Activated naive CD4-positive, alpha-beta T cell treated with anti-CD3 and anti-CD28 coated beads, Interleukin-2, amount 50 U/mL, for 24 hours (primary cell): ENCODE measurements at regions not wholly inside any gene's neighbourhood (a gene's known extent, or its start where the extent isn't known, plus 50 kb on each side); places are given as distances from the start of the nearest gene placed in this dataset.
"Not testable (repeated sequence)": the region's sequence is repeated elsewhere in the genome, so short reads cannot be mapped to it uniquely, and the experiment has no call there.

ENCODE experiments used
- H3K27ac Mint-ChIP-seq: one replicate; pipeline ENCODE4 v1.8.0; 2021; ENCODE audit warnings: mild to moderate bottlenecking, mixed read lengths
- H3K27me3 Mint-ChIP-seq: one replicate; pipeline ENCODE4 v1.8.0; 2021; ENCODE audit warnings: mixed read lengths
- H3K36me3 Mint-ChIP-seq: one replicate; pipeline ENCODE4 v1.8.0; 2021; ENCODE audit warnings: mixed read lengths
- H3K4me1 Mint-ChIP-seq: one replicate; pipeline ENCODE4 v1.8.0; 2021; ENCODE audit warnings: mixed read lengths
- H3K4me3 Mint-ChIP-seq: one replicate; pipeline ENCODE4 v1.8.0; 2021; ENCODE audit warnings: mild to moderate bottlenecking, mixed read lengths
- H3K9me3 Mint-ChIP-seq: one replicate; pipeline ENCODE4 v1.8.0; 2021; ENCODE audit warnings: mixed read lengths

DNA sequence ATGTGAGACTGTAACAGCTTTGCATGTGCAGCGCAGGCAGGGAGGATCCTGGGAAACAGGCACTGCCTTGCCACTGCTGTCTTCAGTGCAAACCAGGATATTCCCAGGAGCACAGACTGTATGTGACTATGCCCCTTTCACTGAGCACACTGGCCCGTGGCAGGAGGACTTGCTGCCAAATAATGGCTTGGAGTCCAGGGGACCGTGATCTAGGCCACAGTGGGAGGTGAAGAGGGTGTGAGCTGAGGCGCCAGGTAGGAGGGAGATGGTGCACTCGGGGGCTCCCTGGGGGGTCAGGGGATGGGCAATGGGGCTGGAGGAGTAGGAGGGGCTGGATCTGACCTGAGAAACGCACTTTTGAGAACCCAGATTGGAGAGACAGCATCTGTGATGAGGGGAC lies 193.4 kb upstream of the ZNF32 start:
- H3K27me3 Mint-ChIP-seq = no peaks in the 10 kb centered on the region
- H3K9me3 Mint-ChIP-seq = no peaks in the 10 kb centered on the region
- H3K4me3 Mint-ChIP-seq = no peak overlapping the region
- H3K27ac Mint-ChIP-seq = no peak overlapping the region
- peaks cover 27% of the 10 kb centered on the region for H3K4me1 Mint-ChIP-seq
- no peaks in the 10 kb centered on the region for H3K36me3 Mint-ChIP-seq

GRCh38 chr10:43839973-43840372 lies 191.3 kb upstream of the ZNF32 start:
- H3K27me3 Mint-ChIP-seq = no peaks in the 10 kb centered on the region
- H3K4me1 Mint-ChIP-seq = peaks cover 7% of the 10 kb centered on the region

GRCh38 chr10:43834751-43835150 lies 186.1 kb upstream of the ZNF32 start:
- not testable (repeated sequence) for H3K36me3 Mint-ChIP-seq, H3K4me1 Mint-ChIP-seq, H3K27me3 Mint-ChIP-seq, H3K27ac Mint-ChIP-seq, H3K4me3 Mint-ChIP-seq, H3K9me3 Mint-ChIP-seq

More at GRCh38 chr10:43839973-43840372, 191.3 kb upstream of the ZNF32 start:
- no peaks in the 10 kb centered on the region for H3K9me3 Mint-ChIP-seq
- H3K4me3 Mint-ChIP-seq = no peak overlapping the region
- no peak overlapping the region for H3K27ac Mint-ChIP-seq
- H3K36me3 Mint-ChIP-seq = no peaks in the 10 kb centered on the region

DNA sequence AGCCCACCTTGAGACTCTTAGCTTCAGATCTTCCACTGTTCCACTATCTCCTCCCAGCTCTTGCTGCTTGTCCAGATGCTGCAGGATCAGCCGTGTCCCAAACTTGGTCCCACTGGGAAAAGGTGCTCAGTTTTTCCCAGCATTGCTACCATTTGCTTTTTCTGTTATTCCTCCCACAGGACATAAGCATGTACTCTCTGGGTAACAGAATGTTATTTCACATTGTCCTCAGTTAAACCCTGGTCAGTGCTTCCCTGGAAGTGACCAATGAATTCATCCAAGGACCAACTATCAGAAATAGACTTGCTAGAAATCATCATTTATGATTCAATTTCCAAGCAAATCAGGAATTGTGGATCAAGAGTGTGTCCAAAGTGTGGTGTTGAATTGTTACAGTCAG lies 179.2 kb upstream of the ZNF32 start:
- no peaks in the 10 kb centered on the region for H3K27me3 Mint-ChIP-seq
- H3K4me1 Mint-ChIP-seq = peaks cover 12% of the 10 kb centered on the region
- no peaks in the 10 kb centered on the region for H3K36me3 Mint-ChIP-seq
- no peak overlapping the region for H3K4me3 Mint-ChIP-seq
- no peak overlapping the region for H3K27ac Mint-ChIP-seq
- no peaks in the 10 kb centered on the region for H3K9me3 Mint-ChIP-seq

- Mint-ChIP-seq H3K9me3 (no peaks in the 10 kb centered on the region), H3K27ac (no peak overlapping the region)
Measured at GRCh38 chr10:43825984-43826383, 177.3 kb upstream of the ZNF32 start.

DNA sequence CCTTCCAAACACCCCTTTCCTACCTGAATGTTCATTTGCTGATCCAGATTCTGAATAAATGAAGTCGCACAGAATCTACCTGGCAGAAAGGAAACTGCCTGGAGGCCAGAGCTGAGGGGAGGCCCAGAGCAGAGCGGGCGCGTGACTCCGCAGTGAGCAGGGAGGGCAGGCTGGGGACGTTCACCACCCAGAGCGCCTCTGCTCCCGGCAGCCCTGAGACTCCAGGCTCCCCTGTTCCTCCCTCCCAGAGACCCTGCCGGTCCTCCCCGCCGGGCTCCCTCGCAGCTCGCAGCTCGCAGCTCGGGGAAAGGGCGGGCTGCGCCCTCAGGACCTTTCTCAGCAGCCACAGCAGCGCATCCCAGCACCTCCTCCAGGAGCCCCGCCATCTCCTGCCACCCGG lies 176.7 kb upstream of the ZNF32 start:
- Mint-ChIP-seq H3K27me3 (no peaks in the 10 kb centered on the region), H3K27ac (peak overlapping the region; percentile 53), H3K36me3 (no peaks in the 10 kb centered on the region), H3K9me3 (no peaks in the 10 kb centered on the region), H3K4me3 (no peak overlapping the region), H3K4me1 (peaks cover 23% of the 10 kb centered on the region)

More at GRCh38 chr10:43825984-43826383, 177.3 kb upstream of the ZNF32 start:
- Mint-ChIP-seq H3K36me3 (no peaks in the 10 kb centered on the region), H3K4me1 (peaks cover 23% of the 10 kb centered on the region), H3K4me3 (no peak overlapping the region), H3K27me3 (no peaks in the 10 kb centered on the region)

- H3K4me1 Mint-ChIP-seq = peaks cover 23% of the 10 kb centered on the region
- H3K36me3 Mint-ChIP-seq = no peaks in the 10 kb centered on the region
- H3K9me3 Mint-ChIP-seq = no peaks in the 10 kb centered on the region
- no peak overlapping the region for H3K4me3 Mint-ChIP-seq
- H3K27ac Mint-ChIP-seq = no peak overlapping the region
- no peaks in the 10 kb centered on the region for H3K27me3 Mint-ChIP-seq
Measured at GRCh38 chr10:43824934-43825333, 176.3 kb upstream of the ZNF32 start.

- Mint-ChIP-seq H3K36me3 (no peaks in the 10 kb centered on the region), H3K27ac (peak overlapping the region; percentile 67), H3K9me3 (no peaks in the 10 kb centered on the region), H3K27me3 (no peaks in the 10 kb centered on the region), H3K4me3 (no peak overlapping the region), H3K4me1 (peaks cover 28% of the 10 kb centered on the region)
Measured at GRCh38 chr10:43822631-43823580, 174.2 kb upstream of the ZNF32 start.

DNA sequence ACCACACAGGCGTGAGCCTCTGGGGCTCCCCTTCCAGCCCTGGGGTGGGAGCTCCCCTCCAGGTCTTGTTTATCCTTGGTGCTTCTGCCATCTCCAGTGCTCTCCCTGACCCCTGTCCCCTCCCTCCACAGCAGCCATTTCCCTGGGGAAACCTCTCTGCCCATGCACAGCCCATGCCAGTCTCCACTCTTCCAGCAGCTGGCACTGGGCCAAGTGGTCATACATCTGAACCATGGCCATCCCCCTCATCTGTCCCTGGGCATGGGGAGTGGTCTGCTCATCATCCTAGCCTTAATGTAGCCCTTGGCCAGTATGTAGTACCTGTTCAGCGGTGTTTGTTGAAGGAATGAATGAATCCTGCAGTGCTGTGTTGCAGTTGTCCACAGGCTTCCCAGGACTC lies 172.4 kb upstream of the ZNF32 start:
- Mint-ChIP-seq H3K27ac (no peak overlapping the region), H3K36me3 (no peaks in the 10 kb centered on the region), H3K4me1 (peaks cover 46% of the 10 kb centered on the region), H3K4me3 (no peak overlapping the region), H3K27me3 (no peaks in the 10 kb centered on the region), H3K9me3 (no peaks in the 10 kb centered on the region)

DNA sequence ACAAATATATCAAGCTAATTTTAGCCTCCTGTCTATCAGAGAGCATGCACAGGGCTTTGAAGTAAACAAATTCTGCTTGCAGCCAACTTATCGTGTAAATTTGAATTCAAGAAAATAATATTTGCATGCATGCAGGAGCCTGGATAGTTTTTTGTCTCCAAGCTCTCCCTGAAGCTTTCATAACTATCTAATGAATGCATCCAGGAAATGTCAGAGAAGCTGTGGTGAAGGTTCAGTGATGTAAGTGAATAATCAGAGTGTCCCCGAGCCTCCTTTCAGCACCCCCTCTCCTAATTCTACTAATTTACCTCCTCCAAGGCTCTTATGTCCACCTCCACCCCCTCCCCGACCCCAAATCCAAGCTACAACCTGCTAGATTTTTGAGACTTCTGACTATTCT lies 172.0 kb upstream of the ZNF32 start:
- Mint-ChIP-seq H3K27ac (no peak overlapping the region), H3K27me3 (no peaks in the 10 kb centered on the region), H3K36me3 (no peaks in the 10 kb centered on the region), H3K4me3 (no peak overlapping the region), H3K9me3 (no peaks in the 10 kb centered on the region), H3K4me1 (peaks cover 51% of the 10 kb centered on the region)

- H3K27me3 Mint-ChIP-seq = no peaks in the 10 kb centered on the region
- H3K36me3 Mint-ChIP-seq = no peaks in the 10 kb centered on the region
- no peaks in the 10 kb centered on the region for H3K9me3 Mint-ChIP-seq
- no peak overlapping the region for H3K4me3 Mint-ChIP-seq
- H3K27ac Mint-ChIP-seq = no peak overlapping the region
- peaks cover 61% of the 10 kb centered on the region for H3K4me1 Mint-ChIP-seq
Measured at GRCh38 chr10:43819464-43820230, 171.0 kb upstream of the ZNF32 start.

- Mint-ChIP-seq H3K36me3 (no peaks in the 10 kb centered on the region), H3K9me3 (no peaks in the 10 kb centered on the region), H3K27ac (no peak overlapping the region), H3K27me3 (no peaks in the 10 kb centered on the region), H3K4me3 (no peak overlapping the region), H3K4me1 (peaks cover 60% of the 10 kb centered on the region)
Measured at GRCh38 chr10:43818687-43819086, 170.0 kb upstream of the ZNF32 start.

DNA sequence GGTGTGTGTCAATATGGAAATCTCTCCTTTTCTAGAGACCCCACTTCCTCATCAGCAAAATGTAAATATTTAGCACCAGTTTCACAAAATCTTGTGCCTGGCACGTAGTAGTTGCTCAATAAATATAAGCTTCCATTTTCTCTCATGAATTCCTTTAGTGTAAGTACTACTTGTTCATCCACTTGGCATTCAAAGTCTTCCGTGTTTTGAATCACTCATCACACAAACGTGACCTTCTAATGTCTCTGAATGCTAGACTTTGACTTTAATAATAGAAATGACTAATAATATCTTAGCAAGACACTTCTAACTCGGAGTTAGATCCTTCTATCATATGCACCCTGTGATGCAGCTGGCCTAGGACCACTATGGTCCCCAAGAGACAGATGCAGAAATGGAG lies 168.7 kb upstream of the ZNF32 start:
- Mint-ChIP-seq H3K27me3 (no peaks in the 10 kb centered on the region), H3K9me3 (no peaks in the 10 kb centered on the region), H3K4me3 (no peak overlapping the region), H3K4me1 (peaks cover 56% of the 10 kb centered on the region), H3K36me3 (no peaks in the 10 kb centered on the region), H3K27ac (peak overlapping the region; percentile 68)

- H3K9me3 Mint-ChIP-seq = no peaks in the 10 kb centered on the region
- H3K4me1 Mint-ChIP-seq = peaks cover 53% of the 10 kb centered on the region
- no peaks in the 10 kb centered on the region for H3K27me3 Mint-ChIP-seq
- H3K27ac Mint-ChIP-seq = peak overlapping the region; percentile 92
- H3K4me3 Mint-ChIP-seq = peak overlapping the region; percentile 70
- H3K36me3 Mint-ChIP-seq = no peaks in the 10 kb centered on the region
Measured at GRCh38 chr10:43816351-43817321, 168.0 kb upstream of the ZNF32 start.

GRCh38 chr10:43815181-43815885 lies 166.7 kb upstream of the ZNF32 start:
- Mint-ChIP-seq H3K36me3 (no peaks in the 10 kb centered on the region), H3K4me1 (peaks cover 66% of the 10 kb centered on the region), H3K4me3 (peak overlapping the region; percentile 70), H3K27me3 (no peaks in the 10 kb centered on the region), H3K9me3 (no peaks in the 10 kb centered on the region), H3K27ac (peak overlapping the region; percentile 92)
